ENCODE measurements at regions not wholly inside any gene's neighbourhood (a gene's known extent, or its start where the extent isn't known, plus 50 kb on each side); places are given as distances from the start of the nearest gene placed in this dataset.

DNA sequence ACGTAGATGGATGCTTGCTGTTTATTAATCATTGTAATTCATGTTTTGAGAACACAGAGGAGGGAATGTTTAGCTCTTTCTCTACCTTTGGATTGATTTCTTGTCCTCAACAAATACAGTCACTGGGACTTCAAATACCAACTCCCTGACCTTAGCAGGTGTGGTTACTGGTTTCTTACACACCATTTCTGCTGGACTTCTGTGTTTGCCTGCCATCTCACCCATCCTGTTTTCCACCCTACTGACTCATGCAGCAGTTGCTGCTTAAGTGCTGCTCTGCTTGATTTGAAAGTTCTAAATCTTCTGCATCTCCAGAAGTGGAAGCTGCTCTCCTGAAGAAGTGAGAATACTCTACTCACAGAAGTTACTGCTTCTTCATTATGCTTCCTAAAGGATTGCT lies 170.3 kb downstream of the ZPLD1 start:
- no peak for DNase-seq

DNA sequence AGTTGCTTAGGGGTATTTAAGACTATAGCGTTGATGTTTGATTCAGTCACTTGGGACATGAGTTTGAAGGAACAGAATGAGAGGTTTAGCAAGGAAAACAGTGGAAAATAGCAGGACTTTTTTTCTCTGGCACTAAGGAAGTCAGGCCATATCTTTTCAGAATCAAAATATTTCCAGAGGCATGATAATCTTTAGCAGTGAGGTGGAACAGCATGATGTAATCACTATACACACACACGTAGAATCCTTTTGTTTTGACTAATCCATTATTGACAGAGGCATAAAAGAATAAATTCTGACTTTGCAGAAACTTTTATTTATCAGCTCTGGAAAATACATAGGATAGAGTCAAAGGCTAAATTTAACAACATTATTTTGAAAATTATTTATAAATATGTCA lies 174.1 kb downstream of the ZPLD1 start:
- no peak for DNase-seq

DNA sequence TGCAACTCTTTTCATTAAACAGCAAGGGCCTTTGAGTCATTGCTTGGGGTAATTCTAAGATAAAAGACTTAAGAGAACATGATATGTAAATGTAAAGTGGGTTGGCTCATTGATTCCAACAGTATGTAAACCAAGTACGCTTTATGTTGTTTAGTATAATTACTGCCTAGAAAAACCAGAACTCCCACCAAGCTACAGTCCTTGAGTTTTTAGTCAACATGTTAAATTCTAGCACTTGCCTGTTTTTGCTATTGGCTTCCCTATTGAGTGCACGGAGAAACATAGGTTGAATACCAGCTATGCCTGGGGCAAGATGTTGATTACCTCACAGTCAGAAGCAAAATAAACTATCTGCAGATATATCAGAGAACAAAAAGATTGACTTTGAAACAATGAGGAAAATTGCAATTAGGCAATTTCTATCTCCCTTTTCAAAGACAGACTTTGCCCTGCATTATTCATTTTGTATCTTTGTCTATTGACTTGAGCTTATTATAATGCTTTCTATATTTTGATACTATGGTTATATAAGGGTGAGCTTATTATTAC lies 179.3 kb downstream of the ZPLD1 start:
- no peak for DNase-seq

DNA sequence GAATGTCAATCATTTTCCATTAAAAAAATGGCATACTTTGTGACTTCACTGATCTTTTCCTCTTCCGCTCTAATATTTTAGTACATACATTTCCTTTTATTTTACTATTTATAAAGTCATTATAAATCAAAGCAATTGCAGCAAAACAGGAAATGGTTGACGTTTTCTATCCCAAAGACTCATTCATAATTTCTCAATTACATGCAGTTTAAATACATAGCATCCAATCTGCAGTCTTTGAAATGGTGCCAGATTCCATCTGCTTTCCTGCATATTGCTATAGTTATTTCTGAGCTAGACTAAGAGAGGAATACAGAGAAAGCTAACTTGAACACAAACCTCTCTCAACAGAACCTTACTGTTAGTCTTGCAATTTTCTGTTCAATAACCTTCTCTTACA lies 179.8 kb downstream of the ZPLD1 start:
- DNase-seq: no peak

DNA sequence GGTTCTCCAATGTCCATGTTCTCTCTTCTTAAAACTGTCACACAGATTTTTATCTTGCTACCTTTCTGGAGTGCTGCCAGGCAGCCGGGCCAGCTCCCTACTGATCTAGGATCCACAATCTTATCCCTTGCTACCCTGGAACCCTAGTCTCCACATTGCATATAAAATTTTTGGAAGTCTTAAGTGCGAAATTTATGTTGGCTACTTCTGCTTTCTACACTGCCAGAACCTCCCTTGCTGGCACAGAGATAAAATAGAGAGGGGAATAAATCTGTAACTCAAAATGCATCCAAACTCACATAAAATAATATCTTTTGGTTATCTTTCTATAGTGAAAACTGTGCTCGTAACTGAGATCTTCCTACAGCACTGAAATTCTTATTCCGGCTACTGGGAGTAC lies 182.6 kb downstream of the ZPLD1 start:
- DNase-seq: no peak

DNA sequence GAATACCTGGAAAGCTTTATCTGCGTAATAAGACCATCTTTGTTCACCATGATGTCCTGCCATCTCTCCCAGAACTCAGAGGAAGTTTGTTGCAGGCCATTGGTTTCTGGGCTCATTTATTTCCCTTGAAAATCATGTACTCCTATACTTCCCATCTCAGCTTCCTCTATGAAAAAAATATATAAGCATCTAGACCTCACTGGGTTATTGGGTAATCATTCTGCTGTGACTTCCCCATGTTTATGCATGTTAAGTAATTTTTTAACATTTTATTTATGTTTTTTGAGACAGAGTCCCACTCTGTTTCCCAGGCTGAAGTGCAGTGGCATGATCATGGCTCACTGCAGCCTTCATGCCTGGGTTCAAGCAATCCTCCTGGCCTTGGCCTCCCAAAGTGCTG lies 184.5 kb downstream of the ZPLD1 start:
- DNase-seq: no peak

DNA sequence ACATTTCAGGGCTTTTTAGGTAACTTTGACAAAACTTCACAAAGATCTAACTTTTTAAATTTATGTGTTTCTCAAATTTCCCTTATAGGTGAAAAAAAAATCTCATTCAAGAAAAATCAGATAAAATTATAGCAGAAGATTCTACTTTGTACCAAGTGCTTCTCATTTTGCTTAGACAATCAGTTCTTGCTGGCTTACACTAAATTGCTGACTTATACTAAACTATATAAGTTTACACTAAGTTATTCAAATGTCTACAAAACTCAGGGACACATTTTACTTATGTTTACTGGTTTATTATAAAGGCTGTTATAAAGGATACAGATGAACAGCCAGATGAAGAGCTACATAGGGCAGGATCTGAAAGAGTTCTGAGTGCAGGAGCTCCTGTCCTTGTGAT lies 195.1 kb downstream of the ZPLD1 start:
- DNase-seq: no peak

DNA sequence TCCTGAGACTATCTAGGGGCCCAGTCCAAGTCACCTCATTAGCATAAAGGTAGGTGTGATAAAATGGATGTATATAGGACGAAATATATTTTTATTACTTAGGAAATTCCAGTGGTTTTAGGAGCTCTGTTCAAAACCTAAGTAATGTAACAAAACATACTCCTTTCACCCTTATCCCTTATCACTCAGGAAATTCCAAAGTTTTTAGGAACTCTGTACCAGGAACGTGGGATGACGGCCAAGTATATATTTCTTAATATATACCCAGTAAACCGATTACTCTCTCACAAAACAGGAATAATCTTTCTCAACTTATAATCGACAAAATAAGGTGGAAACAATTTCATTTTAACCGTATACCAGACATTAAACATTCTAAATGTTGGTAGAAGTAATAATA lies 195.7 kb downstream of the ZPLD1 start:
- no peak for DNase-seq

DNA sequence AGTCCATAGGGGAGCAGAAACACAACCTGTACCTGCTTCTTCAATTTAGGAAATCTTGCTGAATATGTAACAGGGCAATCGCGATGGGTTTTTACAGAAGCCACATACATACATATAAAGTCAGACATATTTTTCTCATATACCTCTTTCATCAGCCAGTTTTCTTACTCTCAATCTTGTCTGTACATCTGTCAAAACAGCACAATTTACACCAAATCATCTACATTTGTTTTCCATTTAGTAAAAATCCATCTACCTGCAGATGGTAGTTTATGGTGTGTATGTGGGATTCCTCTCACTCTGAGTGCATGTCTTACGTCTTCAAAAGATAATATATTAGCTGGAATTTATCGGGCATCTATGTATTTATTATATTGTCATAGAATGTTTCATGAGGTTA lies 208.7 kb downstream of the ZPLD1 start:
- no peak for DNase-seq

DNA sequence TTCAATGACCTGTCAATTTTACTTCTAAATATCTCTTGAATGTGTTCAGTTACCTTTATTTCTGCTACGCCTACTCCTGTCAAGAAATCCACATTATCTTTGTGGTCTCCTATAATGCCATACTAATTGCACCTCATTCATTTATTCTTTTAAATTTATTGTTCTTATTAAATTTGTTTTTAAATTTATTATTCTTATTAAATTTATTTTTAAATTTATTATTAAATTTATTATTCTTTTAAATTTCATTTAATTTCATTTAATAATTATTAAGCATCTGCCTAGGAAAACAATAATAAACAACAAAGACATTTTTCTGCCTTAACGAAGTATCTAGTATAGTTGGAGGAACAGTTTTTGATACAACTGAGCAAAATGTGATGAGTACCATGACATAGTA lies 211.7 kb downstream of the ZPLD1 start:
- no peak for DNase-seq

DNA sequence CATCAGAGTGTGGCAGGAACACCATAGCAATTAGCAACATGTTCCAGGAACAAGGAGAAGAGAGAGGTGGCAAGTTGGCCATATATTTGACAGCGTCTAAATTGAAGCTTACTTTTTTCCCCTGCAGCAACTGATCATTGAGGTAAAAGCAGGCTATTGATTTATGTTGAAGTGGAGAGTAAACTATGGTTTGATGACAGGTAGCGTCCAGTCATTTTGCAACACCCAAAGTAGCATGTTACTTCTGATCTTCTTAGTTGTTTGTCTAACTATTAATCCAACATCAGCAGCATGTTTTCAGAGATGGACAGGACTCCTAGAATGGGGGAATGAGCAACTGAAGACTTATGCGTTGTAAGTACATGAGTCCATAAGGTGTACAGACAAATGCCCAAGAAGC lies 225.8 kb downstream of the ZPLD1 start:
- DNase-seq: no peak

DNA sequence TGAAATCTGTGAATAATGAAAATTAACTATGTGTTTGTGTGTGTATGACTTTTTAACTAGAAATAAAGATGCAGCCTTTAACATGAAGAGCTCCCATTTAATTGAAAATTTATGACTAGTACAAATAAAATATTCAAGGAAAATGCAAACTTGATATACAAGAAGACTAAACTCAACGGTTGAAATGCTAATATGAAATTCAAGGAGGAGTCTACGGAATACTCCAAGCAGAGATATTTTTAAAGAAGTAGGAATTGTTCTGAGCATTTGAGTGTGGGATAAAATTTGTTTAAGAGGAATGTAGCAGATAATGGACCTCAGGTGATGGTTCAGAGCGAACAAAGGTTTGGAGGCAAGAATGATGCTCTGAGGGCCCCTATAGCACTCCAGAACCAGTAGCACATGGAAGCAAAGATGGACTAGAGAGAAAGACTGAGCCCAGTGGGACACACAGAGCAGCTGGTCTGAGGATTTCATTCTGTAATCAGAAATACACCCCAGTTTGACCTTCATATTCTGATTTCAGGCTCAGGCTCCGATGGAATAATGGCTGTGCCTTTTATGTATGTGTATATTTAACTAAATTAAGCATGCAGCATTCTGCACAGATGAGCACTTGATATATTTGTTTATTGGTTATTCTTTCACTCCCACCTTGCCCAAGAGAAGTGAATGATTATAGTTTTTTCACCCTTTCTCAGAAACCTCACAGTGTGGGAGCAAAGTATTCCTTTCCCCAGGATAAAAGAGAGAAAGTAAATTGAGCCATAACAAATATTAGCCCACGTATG lies 227.1 kb downstream of the ZPLD1 start:
- DNase-seq: no peak

DNA sequence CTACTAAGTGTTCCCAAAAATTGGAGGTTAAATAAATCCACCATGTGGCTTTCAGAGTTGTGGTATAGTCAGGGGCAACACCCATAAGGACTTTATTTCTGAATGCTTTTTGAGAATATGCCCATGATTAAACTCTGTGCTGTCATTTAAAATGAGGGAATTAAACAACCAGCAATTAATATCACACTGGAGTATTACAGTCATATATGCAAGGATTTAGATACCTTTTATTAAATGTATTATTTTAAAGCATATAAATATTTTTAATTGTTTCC lies 227.6 kb downstream of the ZPLD1 start:
- DNase-seq: no peak

DNA sequence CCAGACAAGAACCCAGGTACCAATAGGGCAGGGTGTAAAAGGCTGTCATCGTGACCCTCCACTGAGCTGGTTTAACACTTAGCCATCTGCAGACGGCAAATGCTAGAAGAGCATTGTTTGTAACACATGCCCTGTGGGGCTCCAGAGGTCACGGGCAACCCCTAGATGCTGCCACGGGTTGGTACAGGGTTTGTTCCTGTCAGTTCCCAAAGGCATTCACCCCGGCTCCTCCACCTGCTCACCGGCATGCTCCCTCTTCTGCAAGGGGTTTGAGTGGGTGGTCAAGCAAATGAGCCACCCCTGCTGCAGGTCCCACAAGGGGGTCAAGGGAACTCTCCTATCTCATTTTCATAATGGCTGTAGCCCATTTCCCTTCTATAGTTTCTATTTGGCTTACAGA lies 229.3 kb downstream of the ZPLD1 start:
- no peak for DNase-seq

DNA sequence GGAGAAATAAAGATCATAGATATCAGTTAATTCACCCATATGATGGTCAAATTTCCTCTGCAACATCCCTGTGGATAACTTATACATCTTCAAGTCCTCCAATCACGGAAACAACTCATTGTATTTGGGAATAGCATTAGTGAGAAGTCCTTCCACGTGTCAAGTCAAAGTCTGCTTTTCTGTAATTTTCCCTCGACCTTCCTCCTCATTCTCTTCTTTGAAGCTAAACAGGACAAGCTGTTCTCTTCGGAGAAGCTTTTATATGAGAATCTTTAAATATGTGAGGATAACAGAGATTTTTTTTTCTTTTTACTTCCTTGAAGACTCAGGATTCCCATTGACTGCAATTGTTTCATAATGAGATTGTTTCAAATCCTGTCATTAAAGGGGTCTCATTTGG lies 230.4 kb downstream of the ZPLD1 start:
- DNase-seq: no peak

DNA sequence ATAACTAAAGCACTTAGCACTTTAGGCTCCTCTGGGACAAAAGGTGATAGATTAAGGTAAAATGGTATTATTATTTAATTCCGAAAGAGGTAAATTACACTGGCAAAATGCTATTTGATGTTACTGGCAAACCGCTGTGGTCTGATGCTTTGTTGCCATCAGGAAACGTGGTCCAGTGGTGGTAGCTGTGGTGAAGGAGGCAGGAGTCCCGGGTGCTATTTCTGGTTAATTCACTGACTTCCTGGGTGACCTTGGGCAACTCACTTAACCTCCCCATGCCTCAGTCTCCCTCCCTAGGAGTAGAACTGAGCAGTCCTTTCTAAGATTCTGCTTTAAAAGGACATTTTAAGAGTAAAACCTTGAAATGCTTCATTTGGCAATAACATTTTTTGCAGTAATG lies 233.4 kb downstream of the ZPLD1 start:
- no peak for DNase-seq

DNA sequence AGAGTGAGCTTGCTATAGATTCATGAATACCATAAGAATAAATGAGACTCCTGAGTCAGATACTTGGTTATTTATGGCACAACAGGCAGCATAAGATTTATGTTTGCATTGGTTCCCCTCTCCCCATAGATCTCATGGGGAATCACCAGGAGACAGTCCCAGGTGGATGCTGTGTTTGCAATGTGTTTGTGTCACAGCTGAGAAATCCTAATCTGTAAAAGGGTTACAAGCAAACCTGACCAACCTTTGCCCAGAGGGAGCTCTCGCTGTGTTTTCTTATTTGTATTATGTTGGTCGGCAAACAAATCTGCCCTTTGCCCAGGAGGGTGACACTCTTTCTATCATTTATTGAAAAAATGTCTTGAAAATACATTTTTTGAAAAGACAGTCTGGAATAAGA lies 236.2 kb downstream of the ZPLD1 start:
- no peak for DNase-seq

DNA sequence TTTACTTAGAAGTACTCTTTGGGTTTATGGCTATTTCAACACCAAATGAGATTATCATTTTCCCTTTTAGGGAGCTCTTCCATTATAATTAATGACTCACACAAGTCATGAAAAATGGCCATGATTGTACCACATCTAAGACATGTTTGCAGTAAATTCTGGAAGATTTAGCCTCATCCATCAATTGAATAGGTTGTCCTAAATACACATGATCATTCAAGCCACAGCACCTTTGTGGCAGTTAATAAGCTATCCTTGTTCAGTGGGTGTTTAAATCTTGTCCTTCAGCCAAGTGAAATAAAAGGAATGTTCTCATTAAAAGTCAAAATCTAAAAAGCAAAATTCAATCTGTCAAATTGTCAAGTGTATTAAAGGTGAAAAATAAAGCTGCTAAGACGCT lies 237.5 kb downstream of the ZPLD1 start:
- DNase-seq: no peak

DNA sequence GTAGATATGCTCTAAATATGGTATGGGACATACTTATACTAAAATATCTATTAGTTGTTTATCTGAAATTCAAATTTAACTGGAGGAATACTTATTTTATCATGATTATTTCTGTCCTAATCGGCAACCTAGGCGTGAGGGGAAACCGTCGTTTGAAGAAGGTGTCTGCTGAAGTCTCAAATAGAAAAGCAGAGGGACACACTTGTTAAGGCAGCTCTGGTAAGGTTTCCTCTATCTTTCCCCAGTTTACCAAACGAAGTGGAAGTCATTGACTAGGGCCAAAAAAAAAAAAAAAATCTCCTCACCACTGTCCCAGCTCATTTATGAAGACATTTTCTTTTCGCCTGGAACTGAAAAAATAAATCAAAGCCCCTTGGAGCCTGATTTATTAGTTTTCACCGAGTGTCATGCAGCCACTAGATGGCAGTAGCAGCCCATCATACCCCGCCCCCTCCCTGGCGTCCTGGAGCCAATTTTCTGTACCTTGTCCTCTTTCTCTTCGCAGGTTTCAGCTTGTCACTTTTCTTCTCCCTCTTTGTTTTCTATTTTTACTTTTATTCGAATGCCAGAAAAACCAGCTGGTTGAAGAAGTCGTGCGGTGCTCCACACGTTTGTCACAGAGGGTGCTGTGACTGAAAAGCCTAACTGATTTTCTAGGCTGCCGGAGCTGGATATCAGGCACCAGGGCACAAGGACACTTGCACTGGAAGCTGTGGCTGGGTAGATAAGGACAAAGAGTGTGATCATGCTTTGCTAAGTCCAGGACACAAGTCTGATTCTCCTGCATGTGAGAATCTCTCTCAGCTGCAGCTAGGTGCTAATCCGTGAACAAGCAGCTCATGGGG lies 238.7 kb downstream of the ZPLD1 start:
- DNase-seq: no peak

DNA sequence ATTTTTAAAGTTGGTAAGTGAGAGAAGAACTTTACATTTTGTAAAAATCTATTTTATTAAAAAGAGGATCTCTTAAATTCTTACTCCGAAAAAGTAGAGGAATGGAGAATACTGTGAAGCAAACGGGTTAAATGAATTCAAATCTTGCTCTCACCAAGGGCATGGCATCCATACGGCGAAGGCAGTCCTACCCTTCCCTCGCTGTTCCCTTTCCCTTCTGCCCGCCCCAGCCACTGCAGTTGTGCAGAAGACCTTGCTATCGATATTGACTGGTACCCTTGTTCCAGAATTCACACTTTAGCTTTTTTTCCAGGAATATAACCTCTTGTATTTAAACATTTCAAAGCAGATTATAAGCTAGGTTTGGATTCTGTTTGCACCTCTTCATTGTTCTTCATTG lies 239.5 kb downstream of the ZPLD1 start:
- no peak for DNase-seq

DNA sequence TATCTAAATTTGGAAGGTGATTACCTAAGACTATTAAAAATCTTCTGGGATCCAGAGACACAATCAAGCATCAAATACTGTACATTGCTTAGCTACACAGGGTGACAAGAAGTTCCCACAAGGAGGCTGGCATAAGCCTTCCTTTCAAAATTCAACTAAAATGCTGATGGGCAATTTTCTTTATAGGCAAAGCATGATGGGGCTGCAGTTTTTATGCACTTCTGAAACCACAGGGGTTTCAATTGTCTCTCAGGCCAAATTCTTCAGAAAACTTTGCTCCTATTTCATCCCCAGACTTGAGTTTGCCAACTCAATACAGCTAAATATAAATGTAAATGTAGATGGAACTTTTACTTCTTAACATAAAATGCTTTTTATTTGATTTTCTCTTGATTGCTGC lies 241.6 kb downstream of the ZPLD1 start:
- no peak for DNase-seq

DNA sequence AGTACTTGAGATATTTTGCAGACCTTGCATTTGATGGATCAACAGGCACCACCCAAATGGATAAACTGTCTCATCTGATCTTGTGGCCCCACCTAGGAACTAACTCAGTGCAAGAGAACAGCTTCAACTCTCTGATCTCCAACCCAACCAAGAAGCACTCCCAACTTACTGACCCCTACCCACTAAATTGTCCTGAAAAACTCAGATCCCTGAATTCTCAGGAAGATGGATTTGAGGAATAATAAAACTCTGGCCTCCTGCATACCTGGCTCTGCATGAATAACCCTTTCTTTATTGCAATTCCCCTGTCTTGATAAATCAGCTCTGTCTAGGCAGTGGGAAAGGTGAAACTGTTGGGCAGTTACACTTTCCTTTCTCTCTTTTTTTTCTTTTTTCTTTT lies 247.9 kb downstream of the ZPLD1 start:
- no peak for DNase-seq

DNA sequence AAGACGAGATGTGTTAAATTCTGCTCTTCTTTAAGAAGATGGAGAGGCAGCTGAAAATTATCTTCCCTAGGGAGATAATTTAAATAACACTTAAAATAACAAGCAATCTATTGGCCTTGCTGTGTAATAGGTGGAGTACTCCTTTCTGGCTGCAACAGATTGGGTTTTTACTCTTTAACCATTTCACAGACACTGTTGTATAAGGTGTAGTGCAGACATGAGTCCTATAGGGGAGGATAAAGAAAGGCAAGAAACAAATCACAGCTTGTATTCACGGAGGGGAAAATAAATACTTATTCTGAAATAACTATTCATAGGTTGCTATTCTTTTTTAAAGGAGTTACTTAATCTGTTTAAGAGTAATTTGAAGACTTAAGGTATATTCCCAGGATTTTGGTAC lies 252.0 kb downstream of the ZPLD1 start:
- no peak for DNase-seq

DNA sequence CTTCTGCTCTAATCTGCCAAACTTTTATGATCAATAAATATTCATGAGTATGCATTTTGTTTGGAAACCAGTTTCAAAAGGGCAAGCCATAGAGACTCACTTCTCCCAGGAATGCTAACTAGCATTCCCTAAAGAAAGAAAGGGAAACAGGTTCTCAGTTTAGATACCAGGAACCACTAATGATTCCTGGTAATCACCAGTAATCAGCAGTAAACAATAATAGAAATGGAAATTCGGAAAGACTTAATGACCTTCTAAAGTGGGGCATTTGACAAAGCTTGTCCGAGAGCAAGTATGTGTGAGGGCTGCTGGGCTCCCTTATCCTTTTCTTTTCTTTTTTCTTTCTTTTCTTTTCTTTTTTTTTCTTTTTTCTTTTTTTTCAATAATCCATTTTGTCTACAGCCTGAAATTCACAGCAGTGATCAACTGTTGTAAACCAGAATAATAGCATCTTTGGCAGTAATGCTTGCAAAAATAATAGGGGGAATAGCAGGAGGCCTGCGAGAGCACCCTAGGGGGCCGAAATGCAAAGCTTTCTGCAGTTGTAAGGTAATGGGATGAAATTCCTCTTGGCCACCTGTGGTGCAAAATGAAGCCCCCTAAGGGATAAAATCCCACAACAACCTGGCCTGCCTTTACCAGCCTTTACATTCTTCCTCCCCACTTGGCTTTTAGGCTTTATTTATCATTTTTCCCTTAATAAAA lies 253.2 kb downstream of the ZPLD1 start:
- no peak for DNase-seq

Data from activated gamma-delta T cell (primary cell).